ENCODE measurements at regions not wholly inside any gene's neighbourhood (a gene's known extent, or its start where the extent isn't known, plus 50 kb on each side); places are given as distances from the start of the nearest gene placed in this dataset.

GRCh38 chr6:167643223-167643622 is 183.5 kb upstream of the AFDN start:
- no peak for DNase-seq (ENCODE audit: low read depth)

- no peak for DNase-seq (ENCODE audit: low read depth)
These were observed 183.0 kb upstream of the AFDN start for GRCh38 chr6:167643716-167644115.

GRCh38 chr6:167644412-167645132 is 182.1 kb upstream of the AFDN start:
- no peak for DNase-seq (ENCODE audit: low read depth)

- no peak for DNase-seq (ENCODE audit: low read depth)
These were observed 181.3 kb upstream of the AFDN start for GRCh38 chr6:167645368-167645767.

- DNase-seq (ENCODE audit: low read depth), result no peak
These were observed 179.4 kb upstream of the AFDN start for GRCh38 chr6:167647306-167647705.

- no peak for DNase-seq (ENCODE audit: low read depth)
These were observed 178.8 kb upstream of the AFDN start for GRCh38 chr6:167647737-167648470.

GRCh38 chr6:167648501-167649278 is 178.0 kb upstream of the AFDN start:
- DNase-seq (ENCODE audit: low read depth), result no peak

GRCh38 chr6:167649476-167649875 is 177.2 kb upstream of the AFDN start:
- DNase-seq (ENCODE audit: low read depth), result no peak

GRCh38 chr6:167650730-167651317 is 175.9 kb upstream of the AFDN start:
- DNase-seq (ENCODE audit: low read depth), result no peak

- no peak for DNase-seq (ENCODE audit: low read depth)
These were observed 175.2 kb upstream of the AFDN start for GRCh38 chr6:167651318-167652041.

GRCh38 chr6:167652042-167652700 is 174.5 kb upstream of the AFDN start:
- no peak for DNase-seq (ENCODE audit: low read depth)

GRCh38 chr6:167652701-167653095 is 174.0 kb upstream of the AFDN start:
- DNase-seq (ENCODE audit: low read depth), result no peak

GRCh38 chr6:167653561-167653960 is 173.2 kb upstream of the AFDN start:
- DNase-seq (ENCODE audit: low read depth), result no peak

- no peak for DNase-seq (ENCODE audit: low read depth)
These were observed 172.3 kb upstream of the AFDN start for GRCh38 chr6:167654389-167654788.

GRCh38 chr6:167655174-167655821 is 171.4 kb upstream of the AFDN start:
- DNase-seq (ENCODE audit: low read depth), result no peak

GRCh38 chr6:167658106-167658505 is 168.6 kb upstream of the AFDN start:
- DNase-seq (ENCODE audit: low read depth), result no peak

GRCh38 chr6:167659046-167659445 is 167.7 kb upstream of the AFDN start:
- no peak for DNase-seq (ENCODE audit: low read depth)

GRCh38 chr6:167660424-167660823 is 166.3 kb upstream of the AFDN start:
- no peak for DNase-seq (ENCODE audit: low read depth)

- no peak for DNase-seq (ENCODE audit: low read depth)
These were observed 165.7 kb upstream of the AFDN start for GRCh38 chr6:167660944-167661551.

- DNase-seq (ENCODE audit: low read depth), result no peak
These were observed 165.1 kb upstream of the AFDN start for GRCh38 chr6:167661552-167662044.
